Caco-2 (cell line): ENCODE measurements at regions not wholly inside any gene's neighbourhood (a gene's known extent, or its start where the extent isn't known, plus 50 kb on each side); places are given as distances from the start of the nearest gene placed in this dataset.

Experiments
- BruUV-seq: library from RNA; stranded (reverse); fragments of 400-500 nt; replicated peaks from 2 replicates; lab custom pipeline; 2021; lab: Mats Ljungman, UMichigan
- CTCF ChIA-PET: fragments of 300-600 bp; sonication (Branson Sonifier 250); formaldehyde crosslinking; loops from one replicate; lab custom pipeline; 2022; ENCODE audit warnings: antibody characterized with exemption; lab: Charles Lee
- POLR2A ChIA-PET: fragments of 300-600 bp; sonication (Branson Sonifier 250); formaldehyde crosslinking; loops from one replicate; lab custom pipeline; 2022; ENCODE audit warnings: antibody characterized with exemption; lab: Charles Lee
- DNase-seq, 2 experiments: peaks; one replicate each; pipeline versions ENCODE4 v3.0.0 to v3.0.0-alpha.2; 2020 to 2022
- H3K27me3 ChIP-seq: replicated peaks from 2 replicates; pipeline ENCODE4 v1.6.0; 2011; ENCODE audit warnings: low read length; ENCODE audit not compliant: control insufficient read depth, insufficient read depth
- H3K36me3 ChIP-seq: 2 replicates; pipeline ENCODE4 v1.5.1; 2011; ENCODE audit warnings: low read length; ENCODE audit not compliant: control insufficient read depth, insufficient read depth
- H3K4me1 ChIP-seq: fragments of 250-450 bp; sonication (Bioruptor Pico); 2 replicates; pipeline ENCODE4 v1.5.1; 2020; ENCODE audit warnings: mild to moderate bottlenecking
- H3K4me3 ChIP-seq: 2 replicates; pipeline ENCODE4 v1.5.1; 2011; ENCODE audit warnings: low read depth, mild to moderate bottlenecking, control low read depth, low read length
- H3K9me3 ChIP-seq: fragments of 250-450 bp; sonication (Bioruptor Pico); 2 replicates; pipeline ENCODE4 v1.5.1; 2020; ENCODE audit warnings: mild to moderate bottlenecking, moderate library complexity
- H3K27ac Mint-ChIP-seq: one replicate; pipeline ENCODE4 v1.8.0; 2022; ENCODE audit warnings: mixed read lengths; ENCODE audit not compliant: unreplicated experiment
- H3K27me3 Mint-ChIP-seq: one replicate; pipeline ENCODE4 v1.8.0; 2022; ENCODE audit warnings: mixed read lengths; ENCODE audit not compliant: insufficient read depth, unreplicated experiment
- H3K36me3 Mint-ChIP-seq: one replicate; pipeline ENCODE4 v1.8.0; 2022; ENCODE audit warnings: mild to moderate bottlenecking, mixed read lengths; ENCODE audit not compliant: insufficient read depth, unreplicated experiment
- H3K4me1 Mint-ChIP-seq: one replicate; pipeline ENCODE4 v1.8.0; 2022; ENCODE audit warnings: low read depth, mixed read lengths; ENCODE audit not compliant: unreplicated experiment
- H3K4me3 Mint-ChIP-seq: one replicate; pipeline ENCODE4 v1.8.0; 2022; ENCODE audit warnings: mild to moderate bottlenecking, moderate library complexity, mixed read lengths; ENCODE audit not compliant: unreplicated experiment
- H3K9me3 Mint-ChIP-seq: one replicate; pipeline ENCODE4 v1.8.0; 2022; ENCODE audit warnings: mixed read lengths; ENCODE audit not compliant: unreplicated experiment
- intact Hi-C: fragments of 100-400 bp; cut with micrococcal nuclease; formaldehyde crosslinking; loops from one replicate; pipeline ENCODE4 v1.10.0; 2022; ENCODE audit not compliant: unreplicated experiment
- TF ChIP-seq, protein P1 (sequence below), 2 experiments: fragments of 200-600 bp in 1 of 2; IDR thresholded peaks; 1 replicate in 1 of 2; 2 replicates in 1 of 2; pipeline versions ENCODE4 v1.5.1 to v1.8.0; 2011 to 2022; ENCODE audit warnings: antibody characterized with exemption in 1 of 2, control low read depth in 1 of 2, inconsistent platforms in 1 of 2, low read depth in 1 of 2, low read length in 1 of 2, mild to moderate bottlenecking in 1 of 2, moderate library complexity in 1 of 2; ENCODE audit not compliant: insufficient read depth in 1 of 2, severe bottlenecking in 1 of 2, unreplicated experiment in 1 of 2

GRCh38 chr2:240233885-240234502 is 93.5 kb upstream of the OTOS start:
- H3K4me3 Mint-ChIP-seq: no peak overlapping the region
- no peaks in the 10 kb centered on the region for H3K27me3 ChIP-seq
- intact Hi-C loops: loop anchor here (1.0 to 2.0 kb wide), 3 partner anchors 22 to 204 kb away; no protein-coding TSS in a partner anchor
- ChIA-PET CTCF (interaction anchor here (0.6 kb wide), 1 partner anchor 20 kb away, joined by 10 read pairs; no protein-coding TSS in a partner anchor), POLR2A (no interaction called here)
- peaks cover 3% of the 10 kb centered on the region for H3K9me3 Mint-ChIP-seq
- no TSS peak for BruUV-seq
- no peak overlapping the region for H3K4me3 ChIP-seq
- peak in 1 of 2 experiments; percentile 19 for DNase-seq
- H3K4me1 ChIP-seq: no peaks in the 10 kb centered on the region
- peaks cover 1% of the 10 kb centered on the region; the same call in 1 of the 2 replicates for H3K9me3 ChIP-seq
- TF ChIP-seq, protein P1, sequence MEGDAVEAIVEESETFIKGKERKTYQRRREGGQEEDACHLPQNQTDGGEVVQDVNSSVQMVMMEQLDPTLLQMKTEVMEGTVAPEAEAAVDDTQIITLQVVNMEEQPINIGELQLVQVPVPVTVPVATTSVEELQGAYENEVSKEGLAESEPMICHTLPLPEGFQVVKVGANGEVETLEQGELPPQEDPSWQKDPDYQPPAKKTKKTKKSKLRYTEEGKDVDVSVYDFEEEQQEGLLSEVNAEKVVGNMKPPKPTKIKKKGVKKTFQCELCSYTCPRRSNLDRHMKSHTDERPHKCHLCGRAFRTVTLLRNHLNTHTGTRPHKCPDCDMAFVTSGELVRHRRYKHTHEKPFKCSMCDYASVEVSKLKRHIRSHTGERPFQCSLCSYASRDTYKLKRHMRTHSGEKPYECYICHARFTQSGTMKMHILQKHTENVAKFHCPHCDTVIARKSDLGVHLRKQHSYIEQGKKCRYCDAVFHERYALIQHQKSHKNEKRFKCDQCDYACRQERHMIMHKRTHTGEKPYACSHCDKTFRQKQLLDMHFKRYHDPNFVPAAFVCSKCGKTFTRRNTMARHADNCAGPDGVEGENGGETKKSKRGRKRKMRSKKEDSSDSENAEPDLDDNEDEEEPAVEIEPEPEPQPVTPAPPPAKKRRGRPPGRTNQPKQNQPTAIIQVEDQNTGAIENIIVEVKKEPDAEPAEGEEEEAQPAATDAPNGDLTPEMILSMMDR (IDR thresholded peaks at IDR 0.05; ENCODE audit: insufficient read depth in 1 of 2, low read depth in 1 of 2, low read length in 1 of 2, severe bottlenecking in 1 of 2, unreplicated experiment in 1 of 2): no peak
- no peak overlapping the region for H3K27ac Mint-ChIP-seq
- H3K36me3 ChIP-seq: no peaks in the 10 kb centered on the region
- H3K4me1 Mint-ChIP-seq: peaks cover 6% of the 10 kb centered on the region
- H3K27me3 Mint-ChIP-seq: no peaks in the 10 kb centered on the region
- H3K36me3 Mint-ChIP-seq: peaks cover 6% of the 10 kb centered on the region

GRCh38 chr2:240234503-240234951 is 94.1 kb upstream of the OTOS start:
- BruUV-seq: no TSS peak
- H3K27ac Mint-ChIP-seq: no peak overlapping the region
- peaks cover 3% of the 10 kb centered on the region for H3K27me3 Mint-ChIP-seq
- H3K4me1 Mint-ChIP-seq: peaks cover 6% of the 10 kb centered on the region
- intact Hi-C loops: no loop called here
- ChIA-PET CTCF (no interaction called here), POLR2A (no interaction called here)
- TF ChIP-seq, protein P1 (IDR thresholded peaks at IDR 0.05; ENCODE audit: insufficient read depth in 1 of 2, low read depth in 1 of 2, low read length in 1 of 2, severe bottlenecking in 1 of 2, unreplicated experiment in 1 of 2): no peak
- peaks cover 8% of the 10 kb centered on the region for H3K9me3 Mint-ChIP-seq
- H3K4me3 ChIP-seq: no peak overlapping the region
- H3K27me3 ChIP-seq: no peaks in the 10 kb centered on the region
- H3K4me1 ChIP-seq: no peaks in the 10 kb centered on the region
- H3K4me3 Mint-ChIP-seq: no peak overlapping the region
- no peaks in the 10 kb centered on the region for H3K9me3 ChIP-seq
- no peaks in the 10 kb centered on the region for H3K36me3 ChIP-seq
- no peak for DNase-seq
- H3K36me3 Mint-ChIP-seq: peaks cover 12% of the 10 kb centered on the region

GRCh38 chr2:240235149-240235803 is 94.8 kb upstream of the OTOS start:
- H3K27me3 ChIP-seq: no peaks in the 10 kb centered on the region
- peaks cover 6% of the 10 kb centered on the region for H3K4me1 Mint-ChIP-seq
- DNase-seq: no peak
- no peak overlapping the region for H3K4me3 Mint-ChIP-seq
- H3K4me1 ChIP-seq: no peaks in the 10 kb centered on the region
- peaks cover 12% of the 10 kb centered on the region for H3K36me3 Mint-ChIP-seq
- TF ChIP-seq, protein P1 (IDR thresholded peaks at IDR 0.05; ENCODE audit: insufficient read depth in 1 of 2, low read depth in 1 of 2, low read length in 1 of 2, severe bottlenecking in 1 of 2, unreplicated experiment in 1 of 2): no peak
- BruUV-seq: no TSS peak
- no peak overlapping the region for H3K4me3 ChIP-seq
- H3K27me3 Mint-ChIP-seq: peaks cover 3% of the 10 kb centered on the region
- no peak overlapping the region for H3K27ac Mint-ChIP-seq
- no peaks in the 10 kb centered on the region for H3K9me3 ChIP-seq
- H3K36me3 ChIP-seq: no peaks in the 10 kb centered on the region
- POLR2A ChIA-PET: no interaction called here
- peaks cover 10% of the 10 kb centered on the region for H3K9me3 Mint-ChIP-seq
- CTCF ChIA-PET: interaction anchor here (0.6 kb wide), 2 partner anchors 15 to 387 kb away, joined by 4 to 6 read pairs; no protein-coding TSS in a partner anchor
- intact Hi-C loops: no loop called here
